NCI-H1436 (cell line): ENCODE measurements at regions not wholly inside any gene's neighbourhood (a gene's known extent, or its start where the extent isn't known, plus 50 kb on each side); places are given as distances from the start of the nearest gene placed in this dataset.

ENCODE experiments used
- DNase-seq: peaks from one replicate; lab custom pipeline; 2025; lab: John Stamatoyannopoulos, UW

DNA sequence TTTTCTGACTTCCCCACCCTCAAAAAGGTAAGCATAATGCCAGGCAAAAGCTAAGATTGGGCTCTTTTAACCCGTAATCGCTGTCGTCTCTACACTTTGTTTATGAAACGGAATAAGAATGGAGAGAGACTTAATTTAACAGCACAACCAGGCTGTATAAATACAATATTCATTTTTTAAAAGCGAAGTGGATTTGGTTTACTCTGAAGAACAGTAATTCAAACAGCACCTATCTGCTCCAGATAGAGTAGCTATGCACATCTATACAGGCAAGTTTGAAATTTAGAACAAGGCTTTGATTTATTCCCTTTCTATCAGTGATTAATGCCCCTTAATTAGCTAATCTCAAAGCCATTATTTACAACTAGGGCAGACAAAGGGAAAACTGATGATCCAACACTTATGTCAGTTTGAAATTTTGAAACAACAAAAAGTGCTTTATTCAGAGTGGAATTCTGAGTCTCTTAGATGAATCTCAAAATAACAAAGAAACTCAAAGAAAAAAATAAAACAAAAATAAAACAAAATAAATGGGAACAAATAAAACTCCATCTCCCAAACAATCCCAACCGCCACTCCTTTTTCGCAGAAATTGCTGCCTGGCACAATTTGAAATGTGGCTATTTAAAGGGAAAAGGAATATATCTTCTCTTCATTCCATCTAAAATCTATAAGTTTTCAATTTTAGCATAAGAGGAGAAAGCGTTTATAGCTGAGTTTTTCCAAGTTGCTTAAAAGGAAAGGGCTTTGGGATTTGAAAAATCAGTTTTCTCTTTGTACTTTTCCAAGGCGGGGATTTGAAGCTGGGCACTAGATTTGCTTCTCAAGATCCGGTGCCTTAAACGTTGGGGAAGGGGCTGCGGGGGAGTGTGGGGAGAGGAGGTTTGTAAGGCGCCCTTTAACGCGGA is 298.6 kb downstream of the PARP8 start:
- no peak for DNase-seq

DNA sequence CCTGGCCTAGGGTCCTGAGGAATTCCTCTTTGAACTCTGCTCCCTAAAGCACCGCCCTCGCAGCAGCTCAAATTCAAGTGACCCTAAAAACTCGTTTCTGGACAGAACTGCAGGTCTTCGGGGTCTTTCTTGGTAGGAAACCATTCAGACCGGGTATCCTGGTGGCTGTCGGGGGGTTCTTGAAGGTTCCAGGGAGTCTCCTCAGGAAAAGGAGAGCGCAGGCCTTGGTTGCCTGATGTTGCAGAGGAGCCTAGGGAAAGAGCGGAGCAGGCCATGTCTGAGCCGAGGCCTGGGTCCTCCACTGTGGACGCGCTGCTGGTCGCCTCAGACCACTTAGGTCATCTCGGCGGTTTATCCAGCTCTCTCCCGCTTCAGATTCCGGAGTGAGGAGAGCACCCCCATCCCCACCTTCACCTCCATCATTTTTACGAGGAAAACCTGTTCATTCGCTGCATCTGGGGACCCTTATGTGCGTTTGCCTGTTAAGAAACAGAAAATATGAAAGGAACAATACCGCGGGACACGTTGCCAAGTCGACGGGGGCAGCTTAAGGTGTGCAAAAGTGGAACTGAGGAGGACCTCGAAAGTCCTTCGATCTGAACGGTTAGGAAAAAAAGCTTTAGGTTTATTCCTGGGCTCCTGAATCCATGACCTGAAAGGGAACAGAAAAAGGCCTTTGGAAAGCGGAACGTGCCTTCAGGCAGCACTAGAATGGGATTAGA is 299.4 kb downstream of the PARP8 start:
- no peak for DNase-seq

DNA sequence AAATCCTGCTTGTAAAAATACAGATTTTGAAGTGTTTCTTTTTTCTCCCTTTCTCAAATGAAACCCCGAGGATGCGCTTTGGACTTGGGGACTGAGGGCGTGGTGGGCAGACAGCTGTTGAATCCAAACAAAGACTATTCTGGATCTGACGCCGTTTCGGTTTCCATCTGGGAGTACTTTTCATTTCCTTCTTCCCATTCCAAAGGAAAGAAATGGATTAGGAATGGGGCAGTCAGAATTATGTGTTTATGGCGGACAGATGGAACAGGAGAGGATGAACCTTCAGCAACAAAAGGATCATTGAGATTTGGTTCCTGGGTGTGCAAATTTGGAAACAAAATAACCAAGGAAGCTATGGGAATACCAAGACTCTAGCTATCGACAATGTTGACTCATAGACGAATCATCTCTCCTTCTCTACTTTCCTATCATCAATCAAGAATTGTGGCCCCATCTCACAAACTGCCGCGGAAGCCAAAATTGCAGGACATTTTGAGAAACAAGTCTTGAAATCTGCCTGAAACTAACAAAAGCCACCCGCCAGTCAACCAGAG is 300.6 kb downstream of the PARP8 start:
- no peak for DNase-seq

DNA sequence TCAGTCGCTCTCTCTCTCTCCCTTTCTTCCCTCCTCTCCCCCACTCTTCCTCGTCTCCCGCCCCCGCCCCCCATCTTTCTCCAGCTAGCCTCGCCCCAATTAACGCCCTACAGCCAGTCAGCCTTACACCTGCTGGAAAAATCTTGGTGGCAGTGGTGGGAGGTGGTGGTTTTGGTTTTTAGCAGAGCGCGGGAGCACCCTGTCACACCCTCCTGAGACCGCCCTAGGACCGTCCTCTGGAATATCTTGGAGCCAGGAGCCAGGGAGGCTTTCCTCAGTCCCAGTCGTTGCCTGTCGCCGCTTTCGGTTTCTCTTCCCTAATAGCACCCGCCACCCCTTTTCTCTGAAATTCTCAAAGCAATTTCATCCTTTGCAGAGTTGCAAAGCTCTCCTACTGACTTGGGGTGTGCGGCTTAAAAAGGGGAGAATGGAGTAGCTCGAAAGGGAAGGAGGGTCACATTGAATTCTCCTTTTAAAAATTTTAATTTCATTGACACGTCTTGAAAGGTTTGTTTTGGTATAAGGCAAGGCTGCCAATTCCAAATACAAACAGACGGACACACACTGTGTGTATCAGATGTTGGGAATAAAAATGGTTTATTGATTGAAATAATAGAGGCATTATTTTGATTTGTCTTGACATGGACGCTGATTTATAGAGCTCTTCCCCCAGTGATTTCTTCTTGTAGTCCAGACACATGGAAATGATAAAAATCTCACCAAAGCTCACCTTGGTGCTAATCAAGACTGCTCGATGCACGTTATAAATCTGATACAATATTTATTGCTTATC is 301.3 kb downstream of the PARP8 start:
- DNase-seq, result peak; percentile 59

DNA sequence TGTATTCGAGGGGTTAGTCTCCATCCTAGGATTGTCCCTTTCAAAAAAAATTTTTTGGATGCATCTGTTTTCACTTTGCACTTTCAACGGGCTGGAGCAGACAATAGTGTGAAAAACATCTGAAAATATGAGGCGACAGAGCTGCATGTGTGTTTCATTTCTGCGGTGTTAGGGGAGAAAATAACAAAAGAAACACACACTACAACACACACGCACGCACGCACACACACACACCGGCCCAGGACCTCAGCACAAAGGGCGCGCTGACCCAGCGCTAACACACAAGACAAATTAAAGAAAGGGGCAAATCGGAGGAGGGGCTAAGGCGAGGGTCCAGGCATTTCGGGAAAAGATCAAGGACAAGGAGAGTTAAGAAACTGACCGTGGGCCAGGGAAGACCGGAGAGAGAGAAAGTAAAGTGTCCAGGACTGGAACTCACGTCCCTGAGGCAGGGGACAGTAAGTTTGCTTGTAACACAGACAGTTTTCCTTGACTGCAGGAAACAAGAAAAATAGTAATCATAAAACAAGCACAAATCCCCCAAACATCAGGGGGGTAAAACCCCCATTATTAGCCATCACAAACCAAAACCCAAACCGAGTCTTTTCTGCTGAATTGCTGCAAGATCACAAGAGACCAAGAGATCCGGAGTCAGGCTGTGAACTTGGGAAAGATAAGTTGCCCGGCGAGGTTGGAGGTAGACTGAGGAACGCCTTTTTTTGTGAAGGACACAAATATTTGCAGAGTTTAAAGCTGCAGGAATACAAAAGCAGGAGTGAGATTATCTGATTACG is 302.1 kb downstream of the PARP8 start:
- no peak for DNase-seq

DNA sequence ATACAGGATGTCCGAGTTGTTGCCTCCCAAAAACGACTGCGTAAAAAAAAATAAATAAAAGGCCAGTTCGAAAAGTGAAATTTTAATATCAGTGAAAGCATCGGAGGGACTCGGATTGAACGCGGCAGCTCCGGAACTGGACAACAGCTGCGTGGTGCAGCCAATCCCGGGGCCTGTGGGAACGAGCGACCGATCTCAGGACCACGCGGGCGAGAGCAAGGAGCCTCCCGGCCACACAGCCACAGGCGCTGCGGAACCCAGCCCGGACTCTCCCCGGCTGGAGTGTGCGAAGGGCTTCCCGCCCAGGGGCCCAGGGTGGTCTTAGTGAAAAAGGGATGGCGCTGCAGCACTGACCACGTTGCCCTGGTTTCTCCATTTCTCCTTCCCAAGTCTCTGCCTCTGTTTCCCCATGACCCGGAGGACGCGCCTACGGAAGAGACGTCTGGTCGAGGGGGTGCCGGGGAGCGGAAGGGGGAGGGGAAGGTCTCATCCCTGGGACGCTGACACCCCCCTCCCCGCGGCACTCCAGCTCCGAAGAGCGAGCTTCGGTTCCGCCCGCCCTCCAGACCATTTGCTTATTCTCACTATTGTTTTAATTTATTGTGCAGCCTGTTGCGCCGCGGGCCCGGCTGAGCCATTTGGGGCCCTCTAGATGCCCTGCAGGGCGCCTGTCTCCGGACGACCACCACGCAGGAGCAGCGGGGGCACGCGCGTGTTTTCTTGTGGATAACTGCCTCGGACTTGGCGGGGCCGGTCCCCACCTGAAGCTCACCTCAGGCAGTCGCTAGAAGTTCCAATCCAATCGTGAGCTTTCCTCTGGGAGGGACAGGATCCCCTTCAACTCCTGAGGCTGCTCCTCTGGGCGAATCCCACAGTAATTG is 303.0 kb downstream of the PARP8 start:
- DNase-seq, result no peak

DNA sequence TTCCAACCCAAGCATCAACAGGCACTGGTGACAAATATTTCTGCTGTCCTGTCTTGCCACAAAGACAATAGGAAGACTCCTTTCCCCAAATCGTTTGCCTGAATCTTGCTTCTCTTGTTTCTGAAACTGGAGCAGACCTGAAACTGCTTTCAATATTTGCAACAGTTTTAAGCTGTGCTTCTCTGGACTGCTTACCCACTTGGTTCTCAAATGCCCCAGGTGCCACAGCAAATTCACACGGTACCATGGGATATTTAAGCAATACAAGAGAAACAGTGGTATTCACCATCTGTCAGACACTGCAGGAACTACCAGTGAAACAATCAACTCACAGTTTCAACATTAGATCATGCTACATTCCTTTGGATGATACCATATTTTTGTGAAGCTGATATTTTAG is 309.4 kb downstream of the PARP8 start:
- no peak for DNase-seq

DNA sequence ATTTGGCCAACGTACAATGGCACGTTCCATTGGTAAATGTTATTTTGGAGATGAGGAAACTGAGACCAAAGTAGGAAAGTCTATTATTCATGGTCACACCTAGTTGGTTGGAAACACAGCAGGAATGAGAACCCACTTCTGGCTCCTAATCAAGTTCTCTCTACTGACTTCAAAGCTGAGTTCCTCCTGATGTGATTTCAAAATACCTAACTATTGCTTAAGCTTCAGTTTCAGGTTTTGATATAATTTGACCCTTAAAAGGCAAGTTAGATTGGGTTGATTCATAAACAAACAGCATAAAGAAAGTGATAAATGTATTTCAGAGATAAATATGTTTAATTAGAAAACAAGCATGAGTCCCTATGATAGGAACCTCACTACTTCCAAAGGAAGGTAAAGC is 312.5 kb downstream of the PARP8 start:
- no peak for DNase-seq

DNA sequence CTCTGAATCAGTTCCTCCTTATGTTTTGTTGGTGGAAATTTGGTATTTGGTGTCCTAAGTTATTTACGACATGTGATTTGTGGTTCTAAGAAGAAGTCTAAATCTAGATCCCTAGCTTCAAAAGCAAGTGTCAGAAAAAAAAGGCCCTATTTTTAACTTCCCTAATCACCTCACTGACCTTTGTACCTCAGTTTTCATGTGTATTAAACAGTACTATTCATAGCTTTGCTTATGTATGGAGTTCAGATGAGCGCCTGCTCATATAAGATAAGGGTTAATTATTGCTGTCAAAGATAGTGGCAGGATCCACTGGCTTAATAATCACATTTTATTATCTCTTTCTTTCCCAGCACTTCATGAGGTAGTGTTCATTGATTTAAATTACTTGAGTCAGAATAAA is 318.2 kb downstream of the PARP8 start:
- no peak for DNase-seq

DNA sequence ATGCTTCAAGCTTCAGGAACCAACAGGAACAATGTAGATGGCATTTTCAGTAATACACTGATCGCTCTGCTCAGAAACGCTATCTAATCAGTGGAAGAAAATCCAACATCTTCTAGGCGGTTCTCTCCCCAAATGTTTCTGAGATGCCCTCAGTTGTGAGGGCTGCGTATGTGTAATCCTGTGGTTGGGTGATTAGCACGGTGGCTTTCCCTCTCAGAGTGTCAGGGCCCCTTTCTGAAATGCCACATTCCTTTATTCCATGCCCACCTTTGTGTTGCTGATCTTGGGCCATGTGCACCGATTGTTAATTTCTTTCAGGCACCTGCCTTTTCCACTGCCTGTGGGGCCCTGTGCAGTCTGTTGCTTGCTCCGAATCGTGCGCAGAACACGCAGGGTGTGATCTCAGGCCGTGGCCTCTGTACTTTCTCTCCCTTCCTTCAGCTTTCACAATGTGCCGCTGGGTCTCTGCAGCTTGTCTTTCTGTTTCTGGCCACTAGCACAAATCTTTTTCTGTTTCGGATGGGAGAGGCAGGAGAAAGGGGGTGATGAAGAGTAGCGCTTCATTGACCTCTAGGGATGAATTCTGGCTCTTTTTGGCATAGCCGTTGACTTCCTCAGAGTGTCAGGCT is 324.0 kb downstream of the PARP8 start:
- no peak for DNase-seq

DNA sequence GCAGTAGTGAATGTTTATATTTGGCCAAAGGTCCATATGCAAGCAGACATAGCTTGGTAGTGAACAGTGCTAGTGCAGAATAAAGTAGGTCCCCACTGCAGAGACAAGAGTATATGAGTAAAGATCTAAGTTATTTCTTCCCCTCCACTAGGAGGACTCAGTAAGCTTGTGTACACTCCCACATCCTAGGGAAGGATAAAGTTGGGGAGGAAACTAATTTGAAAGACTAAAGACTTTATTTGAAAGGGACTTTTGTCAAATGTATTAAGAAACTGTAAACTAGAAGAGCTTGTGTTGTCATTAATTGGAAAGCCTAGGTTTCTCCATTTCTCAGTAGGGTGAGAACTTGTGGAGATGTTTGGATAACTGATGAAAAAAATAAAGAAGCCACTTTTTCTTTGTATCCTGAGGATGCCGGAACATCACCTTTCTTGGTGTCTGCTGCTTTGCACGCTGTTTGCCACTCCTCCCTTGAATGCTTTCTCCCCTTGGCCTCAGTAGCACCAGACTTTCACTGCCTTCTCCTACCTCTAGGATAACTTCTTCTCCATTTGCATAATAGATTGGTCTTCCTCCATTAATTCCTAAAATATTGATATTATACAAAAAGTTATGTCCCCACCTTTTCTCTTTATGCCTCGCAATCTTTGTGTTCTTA is 329.0 kb downstream of the PARP8 start:
- no peak for DNase-seq

DNA sequence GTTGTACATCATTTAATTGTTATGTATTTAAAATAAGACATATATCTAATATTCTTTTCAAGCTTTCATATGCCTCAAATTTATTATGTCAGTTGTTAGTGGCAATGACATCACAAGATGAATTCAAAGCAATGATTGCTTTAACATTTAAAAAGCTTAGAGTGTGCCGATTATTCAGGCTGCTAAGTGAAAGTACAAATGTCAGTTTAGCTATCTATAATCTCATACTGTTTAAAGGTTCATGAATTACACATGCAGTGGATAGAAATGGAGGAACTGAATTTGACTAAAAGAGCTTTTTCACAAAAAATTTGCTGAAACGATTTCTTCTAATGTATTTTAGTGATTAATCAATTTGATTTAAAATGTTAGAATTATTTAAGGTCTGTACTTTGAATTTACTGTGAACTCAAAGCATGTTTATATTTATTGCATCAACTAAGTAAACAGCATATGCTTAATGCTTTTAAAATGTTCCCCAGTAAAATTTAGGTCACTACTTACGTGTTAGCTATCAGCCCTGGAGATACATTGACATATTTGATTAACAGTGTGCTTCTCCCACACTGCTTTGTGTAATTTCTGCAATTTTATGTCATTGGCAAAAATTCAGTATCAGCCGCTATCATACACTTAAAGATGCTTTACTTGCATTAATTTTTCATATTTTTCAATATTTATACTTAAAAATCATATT is 334.9 kb downstream of the PARP8 start:
- no peak for DNase-seq

DNA sequence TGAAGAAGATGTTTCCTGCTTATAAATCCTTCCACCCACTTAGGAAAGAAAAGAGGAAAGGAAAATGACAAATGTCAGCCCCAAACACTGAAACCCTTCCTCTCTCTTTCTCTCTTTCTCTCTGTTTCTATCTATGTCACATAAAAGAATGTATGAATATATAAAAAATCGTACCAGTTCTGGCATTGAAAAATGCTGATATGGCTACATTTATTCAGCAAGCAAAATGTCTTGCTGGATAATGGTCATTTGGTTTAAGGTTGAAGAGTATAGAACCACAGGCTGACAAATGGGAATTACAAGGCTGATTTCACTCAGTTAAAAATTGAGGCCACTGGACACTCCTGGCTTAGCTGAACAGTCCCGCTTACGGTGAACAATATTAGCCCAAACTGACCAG is 335.9 kb downstream of the PARP8 start:
- no peak for DNase-seq

DNA sequence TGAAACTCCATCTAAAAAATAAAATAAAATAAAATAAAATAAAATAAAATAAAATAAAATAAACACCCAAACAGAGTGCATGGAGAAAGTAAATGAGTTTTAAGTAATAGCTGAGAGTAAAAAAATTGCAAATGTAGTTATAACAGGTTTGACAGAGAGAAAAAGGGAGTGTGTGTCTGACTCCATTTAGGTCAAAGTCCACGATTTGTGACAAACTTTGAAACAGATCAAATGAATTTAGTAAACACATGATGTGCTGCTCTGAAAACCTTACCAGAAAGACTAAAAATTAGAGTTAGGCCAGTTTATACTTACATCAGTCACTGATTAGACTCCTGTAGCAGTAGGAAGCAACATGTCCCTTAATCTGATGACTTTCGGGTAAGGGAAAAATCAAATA is 346.6 kb downstream of the PARP8 start:
- no peak for DNase-seq

DNA sequence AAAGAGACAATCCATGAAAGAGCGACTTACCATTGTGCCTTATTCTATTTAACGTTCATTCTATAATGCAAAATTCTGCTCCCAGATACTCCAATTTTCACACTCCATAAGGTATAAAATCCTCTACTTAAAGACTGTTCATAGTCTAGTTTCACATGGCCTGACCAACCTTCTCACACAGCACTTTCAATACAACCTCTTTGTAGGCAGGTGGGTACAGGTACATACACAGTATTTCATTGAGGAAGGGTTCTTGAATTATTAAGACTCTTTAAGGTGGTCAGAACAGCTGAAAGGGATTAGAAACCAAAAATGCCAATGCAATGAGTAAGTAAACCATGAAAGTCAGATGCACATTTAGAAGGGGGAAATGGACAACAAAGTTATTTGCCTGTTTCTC is 352.0 kb downstream of the PARP8 start:
- DNase-seq, result no peak

DNA sequence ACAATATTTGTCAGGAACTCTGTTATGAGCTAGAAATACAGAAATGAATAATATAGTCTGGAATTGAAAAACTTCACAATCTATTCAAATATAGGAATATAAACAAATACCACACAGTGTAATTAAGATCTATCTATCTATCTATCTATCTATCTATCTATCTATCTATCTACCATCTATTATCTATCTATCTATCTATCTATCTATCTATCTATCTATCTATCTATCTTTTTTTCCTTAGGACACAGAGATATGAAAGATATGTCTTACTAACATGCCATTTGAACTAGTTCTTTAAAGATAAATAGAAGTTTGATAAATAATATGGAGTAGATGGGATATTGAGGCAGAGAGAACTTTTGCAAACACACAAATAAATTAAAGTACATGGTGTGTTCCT is 357.8 kb downstream of the PARP8 start:
- no peak for DNase-seq

DNA sequence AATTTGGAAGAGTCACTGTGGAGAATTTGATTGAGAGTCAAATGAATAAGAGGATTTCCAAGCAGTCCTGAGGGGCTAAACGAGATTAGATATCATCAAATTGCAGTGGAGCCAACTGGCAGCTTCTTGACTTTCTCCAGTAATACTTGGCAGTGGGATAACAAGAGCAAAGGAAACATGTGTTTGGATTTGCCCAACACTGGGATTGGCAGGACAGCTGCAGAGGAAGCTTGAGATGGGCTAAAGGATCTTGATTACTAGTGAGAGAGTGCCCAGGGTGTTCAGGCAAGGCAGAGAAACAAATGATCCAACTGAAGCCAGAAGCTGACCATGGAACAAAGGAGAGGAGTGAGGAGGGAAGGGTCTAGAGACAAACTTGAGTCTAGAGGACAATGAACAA is 356.0 kb upstream of the ISL1 start:
- DNase-seq, result no peak

DNA sequence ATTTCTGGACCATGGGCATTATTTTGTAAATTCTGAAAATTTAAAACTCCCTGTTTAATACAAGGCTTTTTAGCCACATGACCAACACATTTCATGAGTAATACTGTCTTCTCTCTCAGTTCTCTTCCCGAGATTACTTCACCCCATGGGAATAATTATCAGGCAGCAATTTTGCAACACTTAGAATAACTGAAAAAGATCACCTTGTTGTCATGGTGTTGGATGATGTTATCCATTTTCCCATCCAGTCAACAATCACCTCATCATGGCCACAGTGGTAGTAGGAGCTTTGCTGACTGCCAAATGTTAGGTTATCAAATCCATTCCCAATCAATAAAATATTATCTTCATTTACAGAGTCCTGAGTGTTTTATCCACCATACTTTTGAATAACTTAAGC is 354.9 kb upstream of the ISL1 start:
- DNase-seq, result peak; percentile 26

DNA sequence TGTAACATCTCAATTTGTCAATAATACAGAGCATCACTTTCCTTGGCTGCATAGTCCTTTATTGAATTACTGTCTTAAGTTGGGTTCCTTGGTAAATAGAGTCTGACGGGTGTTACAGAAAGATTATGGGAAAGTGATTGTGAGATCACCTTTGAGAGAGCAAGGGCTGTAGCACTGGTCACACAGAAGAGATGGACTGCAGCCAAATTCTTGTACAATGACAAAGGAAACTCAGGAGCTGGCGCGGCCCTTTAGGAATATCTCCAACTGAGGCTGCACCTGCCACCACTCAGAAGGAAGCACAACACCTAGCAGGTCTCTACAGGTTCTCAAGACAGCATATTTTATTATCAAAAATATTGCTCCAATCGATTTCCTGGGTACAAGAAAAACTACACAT is 350.0 kb upstream of the ISL1 start:
- no peak for DNase-seq
